ENCODE measurements at regions not wholly inside any gene's neighbourhood (a gene's known extent, or its start where the extent isn't known, plus 50 kb on each side); places are given as distances from the start of the nearest gene placed in this dataset.
A peak's percentile ranks its signal among the peaks of the same experiment; 100 is the strongest.

DNA sequence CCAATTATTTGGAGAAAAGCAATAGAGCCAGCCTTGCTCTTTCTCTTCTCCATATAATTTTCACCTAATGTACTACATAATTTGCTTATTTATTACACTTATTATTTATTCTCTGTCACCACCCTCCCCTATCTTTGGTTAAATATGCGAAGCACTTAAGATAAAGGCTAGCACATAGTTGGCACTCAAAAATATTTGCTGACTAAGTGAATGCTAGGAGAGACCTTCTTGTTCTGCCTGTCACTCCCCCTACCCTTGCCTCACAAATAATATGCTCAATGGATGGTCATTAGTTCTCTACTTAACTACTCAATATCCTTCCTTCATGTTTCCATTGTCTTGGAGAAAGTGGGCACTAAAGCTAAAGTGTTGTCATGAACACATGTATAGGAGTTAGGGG lies 139.7 kb upstream of the ZC3H11B start:
- no peaks in the 10 kb centered on the region for H3K27me3 ChIP-seq (ENCODE audit: control insufficient read depth in 1 of 2, insufficient read depth in 2 of 2, low read length in 1 of 2)
- intact Hi-C loops (cut with DNase I), result no loop called here
- no peaks in the 10 kb centered on the region for H3K4me1 ChIP-seq (ENCODE audit: control insufficient read depth in 1 of 2, insufficient read depth in 2 of 2, low read length in 2 of 2)
- no peaks in the 10 kb centered on the region for H3K9me3 ChIP-seq (ENCODE audit: control insufficient read depth, low read length)
- no peak overlapping the region for H3K27ac ChIP-seq (ENCODE audit: low read depth in 1 of 2, low read length in 2 of 2)
- ATAC-seq (ENCODE audit: low FRiP score) (no peak), DNase-seq (no peak)
- no peaks in the 10 kb centered on the region for H3K36me3 ChIP-seq (ENCODE audit: control insufficient read depth in 1 of 2, insufficient read depth in 2 of 2, low read length in 1 of 2)
- no peak overlapping the region for H3K4me3 ChIP-seq (ENCODE audit: low read length in 2 of 2)
- WGBS, 2 donors, result 0% methylated on average over 1 of the region's 1 CpG

GRCh38 chr1:219751870-219752507 lies 139.1 kb upstream of the ZC3H11B start:
- DNase-seq (no peak), ATAC-seq (ENCODE audit: low FRiP score) (no peak)
- Histone ChIP-seq H3K4me3 (ENCODE audit: low read length in 2 of 2) (no peak overlapping the region), H3K4me1 (ENCODE audit: control insufficient read depth in 1 of 2, insufficient read depth in 2 of 2, low read length in 2 of 2) (no peaks in the 10 kb centered on the region), H3K9me3 (ENCODE audit: control insufficient read depth, low read length) (no peaks in the 10 kb centered on the region), H3K36me3 (ENCODE audit: control insufficient read depth in 1 of 2, insufficient read depth in 2 of 2, low read length in 1 of 2) (no peaks in the 10 kb centered on the region), H3K27ac (ENCODE audit: low read depth in 1 of 2, low read length in 2 of 2) (no peak overlapping the region), H3K27me3 (ENCODE audit: control insufficient read depth in 1 of 2, insufficient read depth in 2 of 2, low read length in 1 of 2) (no peaks in the 10 kb centered on the region)
- intact Hi-C loops (cut with DNase I), result no loop called here

DNA sequence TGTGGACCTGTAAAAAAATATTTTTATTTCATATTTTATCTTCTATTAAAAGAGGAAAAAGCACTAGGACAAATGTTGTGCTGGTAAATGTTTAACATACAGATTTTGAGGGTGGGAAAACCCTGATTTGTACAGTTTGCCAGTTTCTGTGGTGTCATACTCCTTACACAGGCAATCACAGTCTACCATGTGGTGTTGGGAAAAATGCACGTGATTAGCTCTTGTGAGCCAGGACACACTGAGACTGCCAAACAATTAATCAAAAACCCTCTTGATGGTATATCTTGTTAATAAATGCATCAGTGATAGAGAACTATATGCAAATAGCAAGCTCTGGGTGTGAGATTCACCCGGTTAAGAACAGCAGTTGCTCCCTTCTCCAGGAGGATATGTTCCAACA lies 136.5 kb upstream of the ZC3H11B start:
- ATAC-seq (ENCODE audit: low FRiP score) (no peak), DNase-seq (no peak)
- intact Hi-C loops (cut with DNase I), result no loop called here
- H3K27ac ChIP-seq (ENCODE audit: low read depth in 1 of 2, low read length in 2 of 2), result no peak overlapping the region
- no peaks in the 10 kb centered on the region for H3K4me1 ChIP-seq (ENCODE audit: control insufficient read depth in 1 of 2, insufficient read depth in 2 of 2, low read length in 2 of 2)
- H3K9me3 ChIP-seq (ENCODE audit: control insufficient read depth, low read length), result no peaks in the 10 kb centered on the region
- no peak overlapping the region for H3K4me3 ChIP-seq (ENCODE audit: low read length in 2 of 2)
- H3K36me3 ChIP-seq (ENCODE audit: control insufficient read depth in 1 of 2, insufficient read depth in 2 of 2, low read length in 1 of 2), result no peaks in the 10 kb centered on the region
- WGBS, 2 donors, result 13 to 21% methylated on average over 2 of the region's 2 CpGs
- H3K27me3 ChIP-seq (ENCODE audit: control insufficient read depth in 1 of 2, insufficient read depth in 2 of 2, low read length in 1 of 2), result no peaks in the 10 kb centered on the region

DNA sequence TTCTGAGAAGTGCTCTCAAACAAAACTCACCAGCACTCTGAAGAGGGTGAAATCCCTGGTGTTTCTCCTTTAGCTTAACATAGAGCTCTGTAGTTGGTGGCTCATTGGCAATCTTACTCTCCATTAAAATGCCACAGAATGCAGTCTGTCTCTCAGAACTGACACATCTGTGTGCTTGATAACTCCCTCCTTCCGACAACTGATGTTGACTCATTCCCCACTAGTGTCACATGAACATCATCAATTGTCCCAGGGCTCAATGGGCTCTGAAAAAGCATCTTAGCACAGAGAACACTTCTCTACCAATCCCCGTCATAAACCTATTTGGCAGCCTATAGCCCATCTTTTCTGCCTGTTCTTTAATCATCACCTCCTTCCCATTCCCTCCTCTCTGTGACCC lies 133.2 kb upstream of the ZC3H11B start:
- Histone ChIP-seq H3K4me1 (ENCODE audit: control insufficient read depth in 1 of 2, insufficient read depth in 2 of 2, low read length in 2 of 2) (no peaks in the 10 kb centered on the region), H3K36me3 (ENCODE audit: control insufficient read depth in 1 of 2, insufficient read depth in 2 of 2, low read length in 1 of 2) (no peaks in the 10 kb centered on the region), H3K27ac (ENCODE audit: low read depth in 1 of 2, low read length in 2 of 2) (no peak overlapping the region), H3K9me3 (ENCODE audit: control insufficient read depth, low read length) (no peaks in the 10 kb centered on the region), H3K4me3 (ENCODE audit: low read length in 2 of 2) (no peak overlapping the region), H3K27me3 (ENCODE audit: control insufficient read depth in 1 of 2, insufficient read depth in 2 of 2, low read length in 1 of 2) (no peaks in the 10 kb centered on the region)
- intact Hi-C loops (cut with DNase I), result no loop called here
- ATAC-seq (ENCODE audit: low FRiP score) (no peak), DNase-seq (no peak)
- WGBS, 2 donors, result 98% methylated on average over 2 of the region's 2 CpGs

DNA sequence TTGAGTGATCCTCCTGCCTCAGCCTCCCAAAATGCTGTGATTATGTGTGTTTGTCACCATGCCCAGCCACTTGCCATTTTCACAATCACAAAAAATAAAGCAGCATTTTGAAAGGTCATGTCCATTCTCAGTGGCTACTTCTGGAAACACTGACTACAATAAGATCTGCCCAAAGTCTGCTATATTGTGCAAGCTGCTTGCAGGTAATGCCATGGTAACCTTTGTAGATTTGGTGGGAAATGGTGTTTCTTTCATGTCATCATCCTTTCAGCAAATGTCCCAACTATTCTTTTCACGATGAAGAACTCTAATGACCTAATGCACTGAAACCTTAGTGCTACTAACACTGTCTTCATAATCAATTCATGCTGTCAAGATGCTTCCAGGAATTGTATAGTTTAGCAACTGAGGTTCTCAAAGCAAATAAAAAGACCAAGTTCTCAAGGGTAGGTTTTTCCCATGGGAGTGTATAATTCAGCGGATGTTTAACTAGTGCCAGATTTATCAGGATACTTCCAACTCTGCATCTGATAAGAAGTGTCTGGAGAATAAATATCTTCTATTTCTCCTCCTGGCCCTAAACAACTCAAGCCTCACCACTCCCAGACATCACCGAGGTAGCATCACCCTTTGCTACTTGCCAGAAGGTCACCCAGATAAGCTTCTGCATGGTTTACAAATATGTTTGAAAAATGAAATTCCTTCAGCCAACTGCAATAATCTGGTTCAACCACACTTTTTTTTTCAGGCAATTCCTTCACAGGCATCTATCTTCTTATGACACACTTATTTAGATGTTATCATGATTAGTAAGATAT lies 132.0 kb upstream of the ZC3H11B start:
- Histone ChIP-seq H3K36me3 (ENCODE audit: control insufficient read depth in 1 of 2, insufficient read depth in 2 of 2, low read length in 1 of 2) (no peaks in the 10 kb centered on the region), H3K4me1 (ENCODE audit: control insufficient read depth in 1 of 2, insufficient read depth in 2 of 2, low read length in 2 of 2) (no peaks in the 10 kb centered on the region), H3K9me3 (ENCODE audit: control insufficient read depth, low read length) (no peaks in the 10 kb centered on the region), H3K27ac (ENCODE audit: low read depth in 1 of 2, low read length in 2 of 2) (no peak overlapping the region), H3K4me3 (ENCODE audit: low read length in 2 of 2) (no peak overlapping the region), H3K27me3 (ENCODE audit: control insufficient read depth in 1 of 2, insufficient read depth in 2 of 2, low read length in 1 of 2) (no peaks in the 10 kb centered on the region)
- 47 to 50% methylated on average over 3 of the region's 3 CpGs for WGBS, 2 donors
- ATAC-seq (ENCODE audit: low FRiP score), result no peak
- intact Hi-C loops (cut with DNase I), result no loop called here
- DNase-seq, result no peak

DNA sequence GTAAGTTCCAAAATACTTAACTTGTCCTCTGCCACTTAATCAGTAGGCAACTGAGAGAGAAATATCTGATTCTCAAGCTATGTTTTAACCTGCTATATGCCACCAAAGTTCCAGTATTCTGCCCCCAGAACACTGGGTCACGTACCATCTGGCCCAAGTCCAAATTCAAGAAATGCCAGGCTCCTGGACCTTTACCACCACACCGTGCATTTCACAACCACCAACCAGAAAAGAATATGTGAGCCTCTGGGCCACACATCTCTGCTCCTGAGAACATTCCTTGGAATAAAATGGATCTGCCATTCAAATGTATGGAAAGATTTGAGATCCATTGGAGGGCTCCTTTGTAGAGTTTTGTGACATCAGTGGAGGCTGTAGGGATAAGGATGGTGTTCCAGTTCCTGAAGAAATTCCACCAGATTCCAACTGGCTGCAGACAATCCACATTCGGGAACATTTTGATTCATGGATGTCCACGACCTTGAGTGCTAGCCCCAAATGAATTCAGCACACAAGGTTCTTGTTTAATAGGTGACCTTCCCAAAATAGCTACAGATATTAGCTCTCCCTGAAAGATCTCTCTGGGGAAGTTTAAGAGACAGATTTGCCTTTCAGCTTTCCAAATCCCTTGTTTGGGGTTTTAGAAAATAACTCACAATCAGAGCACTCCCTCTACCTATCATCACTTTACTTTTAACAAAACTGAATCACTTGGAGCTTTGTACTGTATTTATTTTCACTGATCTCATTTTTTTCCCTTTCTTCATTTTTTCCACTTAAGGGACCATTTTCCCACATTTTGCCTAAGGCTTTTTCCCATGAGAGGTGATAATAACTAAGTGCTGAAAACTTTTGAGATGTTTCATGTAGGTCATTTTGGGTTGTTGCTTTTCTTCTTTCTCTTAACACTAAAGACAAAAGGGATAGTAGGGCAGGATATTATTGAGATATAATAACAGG lies 128.4 kb upstream of the ZC3H11B start:
- intact Hi-C loops (cut with DNase I), result no loop called here
- no peaks in the 10 kb centered on the region for H3K27me3 ChIP-seq (ENCODE audit: control insufficient read depth in 1 of 2, insufficient read depth in 2 of 2, low read length in 1 of 2)
- H3K9me3 ChIP-seq (ENCODE audit: control insufficient read depth, low read length), result no peaks in the 10 kb centered on the region
- no peak overlapping the region for H3K4me3 ChIP-seq (ENCODE audit: low read length in 2 of 2)
- DNase-seq (no peak), ATAC-seq (ENCODE audit: low FRiP score) (peak; percentile 20)
- no peaks in the 10 kb centered on the region for H3K36me3 ChIP-seq (ENCODE audit: control insufficient read depth in 1 of 2, insufficient read depth in 2 of 2, low read length in 1 of 2)
- H3K27ac ChIP-seq (ENCODE audit: low read depth in 1 of 2, low read length in 2 of 2), result no peak overlapping the region
- no peaks in the 10 kb centered on the region for H3K4me1 ChIP-seq (ENCODE audit: control insufficient read depth in 1 of 2, insufficient read depth in 2 of 2, low read length in 2 of 2)
- 47 to 61% methylated on average over 4 of the region's 4 CpGs for WGBS, 2 donors

GRCh38 chr1:219733511-219734174 lies 120.7 kb upstream of the ZC3H11B start:
- H3K9me3 ChIP-seq (ENCODE audit: control insufficient read depth, low read length), result no peaks in the 10 kb centered on the region
- H3K4me3 ChIP-seq (ENCODE audit: low read length in 2 of 2), result no peak overlapping the region
- H3K4me1 ChIP-seq (ENCODE audit: control insufficient read depth in 1 of 2, insufficient read depth in 2 of 2, low read length in 2 of 2), result no peaks in the 10 kb centered on the region
- ATAC-seq (ENCODE audit: low FRiP score) (no peak), DNase-seq (no peak)
- H3K36me3 ChIP-seq (ENCODE audit: control insufficient read depth in 1 of 2, insufficient read depth in 2 of 2, low read length in 1 of 2), result no peaks in the 10 kb centered on the region
- 79 to 82% methylated on average over 5 of the region's 5 CpGs for WGBS, 2 donors
- no peak overlapping the region for H3K27ac ChIP-seq (ENCODE audit: low read depth in 1 of 2, low read length in 2 of 2)
- H3K27me3 ChIP-seq (ENCODE audit: control insufficient read depth in 1 of 2, insufficient read depth in 2 of 2, low read length in 1 of 2), result no peaks in the 10 kb centered on the region
- intact Hi-C loops (cut with DNase I), result no loop called here

DNA sequence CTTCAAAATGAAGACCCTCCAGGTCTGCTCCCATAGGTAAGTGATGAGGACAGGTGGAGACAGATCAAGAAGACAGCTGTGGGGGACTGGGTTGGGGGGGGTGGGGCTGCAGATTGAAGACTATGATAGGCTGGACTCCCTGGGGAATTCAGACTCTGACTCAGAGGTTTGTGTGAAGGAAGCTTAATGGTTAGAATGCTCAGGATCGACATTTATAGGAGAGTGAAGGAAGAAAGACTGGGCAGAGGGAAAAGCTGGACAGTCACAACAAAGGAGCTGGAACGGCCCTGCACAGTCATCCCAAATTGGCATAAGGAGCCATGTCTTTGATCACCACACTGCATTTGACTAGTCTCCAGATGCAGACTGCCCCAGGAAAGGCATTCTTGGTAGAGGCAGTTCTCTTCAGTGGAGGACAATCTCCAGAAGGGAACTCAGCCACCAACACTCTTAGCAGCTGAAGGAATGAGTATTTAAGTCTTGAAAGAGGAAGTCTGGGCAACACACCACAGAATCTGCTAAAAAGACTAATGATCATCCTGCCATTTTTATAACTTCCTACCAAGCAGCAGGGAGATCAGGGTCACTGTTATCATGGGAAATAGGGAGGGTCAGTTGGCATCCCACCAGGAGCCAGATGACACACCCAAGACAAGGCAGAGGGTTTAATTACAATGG lies 120.0 kb upstream of the ZC3H11B start:
- no peak overlapping the region for H3K4me3 ChIP-seq (ENCODE audit: low read length in 2 of 2)
- DNase-seq (no peak), ATAC-seq (ENCODE audit: low FRiP score) (no peak)
- no peaks in the 10 kb centered on the region for H3K27me3 ChIP-seq (ENCODE audit: control insufficient read depth in 1 of 2, insufficient read depth in 2 of 2, low read length in 1 of 2)
- intact Hi-C loops (cut with DNase I), result no loop called here
- H3K27ac ChIP-seq (ENCODE audit: low read depth in 1 of 2, low read length in 2 of 2), result no peak overlapping the region
- 82 to 97% methylated on average over 2 of the region's 2 CpGs for WGBS, 2 donors
- no peaks in the 10 kb centered on the region for H3K36me3 ChIP-seq (ENCODE audit: control insufficient read depth in 1 of 2, insufficient read depth in 2 of 2, low read length in 1 of 2)
- no peaks in the 10 kb centered on the region for H3K4me1 ChIP-seq (ENCODE audit: control insufficient read depth in 1 of 2, insufficient read depth in 2 of 2, low read length in 2 of 2)
- no peaks in the 10 kb centered on the region for H3K9me3 ChIP-seq (ENCODE audit: control insufficient read depth, low read length)

Measured in aorta (tissue), 5 donors.